GM12878 (cell line): ENCODE measurements at regions not wholly inside any gene's neighbourhood (a gene's known extent, or its start where the extent isn't known, plus 50 kb on each side); places are given as distances from the start of the nearest gene placed in this dataset.
A peak's percentile ranks its signal among the peaks of the same experiment; 100 is the strongest.

Experiments used
- ATAC-seq: fragments of 200-7000 bp; cut with Tn5 transposase; 3 replicates; pipeline ENCODE4 v1.9.1; 2020; ENCODE audit warnings: mild to moderate bottlenecking, moderate library complexity
- BruUV-seq: library from RNA; stranded (reverse); fragments of 400-500 nt; replicated peaks from 2 replicates; lab custom pipeline; 2021; lab: Mats Ljungman, UMichigan
- CTCF ChIA-PET: fragments of 300-600 bp; sonication (Branson Sonifier 250); formaldehyde crosslinking; extraction: SDS; loops from one replicate; lab custom pipeline; 2021; ENCODE audit warnings: inconsistent platforms; lab: Yijun Ruan, JAX
- POLR2A ChIA-PET: fragments of 350-600 bp; formaldehyde crosslinking; extraction: SDS; loops from one replicate; lab custom pipeline; 2021; ENCODE audit warnings: inconsistent platforms; lab: Charles Lee
- RAD21 ChIA-PET: fragments of 300-600 bp; sonication (Branson Sonifier 250); formaldehyde crosslinking; loops from one replicate; lab custom pipeline; 2023; ENCODE audit warnings: antibody characterized with exemption; ENCODE audit not compliant: unreplicated experiment; lab: Charles Lee
- SMC1A ChIA-PET: fragments of 300-600 bp; sonication (Branson Sonifier 250); formaldehyde crosslinking; loops from one replicate; lab custom pipeline; 2023; ENCODE audit not compliant: unreplicated experiment, uncharacterized antibody; lab: Charles Lee
- DNase-seq: peaks from one replicate; pipeline ENCODE4 v3.0.0-alpha.2; 2011; ENCODE audit warnings: low read depth, low spot score
- FAIRE-seq: peaks from 3 replicates; lab custom pipeline; 2011; peaks lifted over from hg19 to GRCh38; lab: Jason Lieb, UNC
- H2AFZ ChIP-seq: 2 replicates; pipeline ENCODE4 v1.6.0; 2011; ENCODE audit warnings: low read depth, low read length, control low read depth; ENCODE audit not compliant: control insufficient read depth
- H3K27ac ChIP-seq: 2 replicates; pipeline ENCODE4 v1.5.1; 2011; ENCODE audit warnings: control low read depth; ENCODE audit not compliant: control insufficient read depth, insufficient read depth
- H3K27me3 ChIP-seq, 2 experiments: replicated peaks in 1 of 2; 2 replicates each; pipeline versions ENCODE4 v1.6.0 to v1.6.1; 2011; ENCODE audit warnings: low read length in 1 of 2; ENCODE audit not compliant: control insufficient read depth in 2 of 2, insufficient read depth in 2 of 2
- H3K36me3 ChIP-seq, 2 experiments: 2 replicates each; pipeline ENCODE4 v1.5.1; 2011; ENCODE audit warnings: low read length in 1 of 2; ENCODE audit not compliant: control insufficient read depth in 2 of 2, insufficient read depth in 2 of 2
- H3K4me1 ChIP-seq: 2 replicates; pipeline ENCODE4 v1.6.1; 2011; ENCODE audit warnings: mild to moderate bottlenecking, low read length, moderate library complexity, mixed read lengths; ENCODE audit not compliant: control insufficient read depth, insufficient read depth
- H3K4me2 ChIP-seq: 2 replicates; pipeline ENCODE4 v1.6.0; 2011; ENCODE audit warnings: control low read depth; ENCODE audit not compliant: control insufficient read depth, insufficient read depth
- H3K4me3 ChIP-seq: fragments of 200-600 bp; sonication (generic); 2 replicates; pipeline ENCODE4 v1.5.1; 2016
- H3K79me2 ChIP-seq: 2 replicates; pipeline ENCODE4 v1.6.0; 2011; ENCODE audit warnings: low read length; ENCODE audit not compliant: control insufficient read depth, insufficient read depth
- H3K9ac ChIP-seq: 2 replicates; pipeline ENCODE4 v1.8.0; 2011; ENCODE audit warnings: low read length, control low read depth, mixed read lengths; ENCODE audit not compliant: control insufficient read depth, insufficient read depth
- H3K9me3 ChIP-seq: replicated peaks from 3 replicates; pipeline ENCODE4 v1.5.1; 2011; ENCODE audit warnings: mild to moderate bottlenecking, low read length; ENCODE audit not compliant: control insufficient read depth, insufficient read depth
- H4K20me1 ChIP-seq: 2 replicates; pipeline ENCODE4 v1.6.0; 2011; ENCODE audit not compliant: control insufficient read depth, insufficient read depth
- BCL11A ChIP-seq: IDR thresholded peaks from 2 replicates; pipeline ENCODE4 v1.6.1; 2011; ENCODE audit warnings: low read depth, low read length
- MTA2 ChIP-seq: fragments of 450-650 bp; IDR thresholded peaks from 2 replicates; pipeline ENCODE4 v1.6.1; 2016; ENCODE audit warnings: low read depth, mild to moderate bottlenecking, moderate library complexity
- NFIC ChIP-seq: IDR thresholded peaks from 2 replicates; pipeline ENCODE4 v1.6.1; 2012; ENCODE audit warnings: low read depth, mild to moderate bottlenecking, inconsistent platforms, low read length, moderate library complexity
- TBL1XR1 ChIP-seq: IDR thresholded peaks from 2 replicates; pipeline ENCODE4 v1.6.1; 2012; ENCODE audit warnings: low read depth, low read length, improper control_type of control experiment
- WGBS: methylation state at CpG from one replicate; pipeline ENCODE4 v1.1.6; 2016; ENCODE audit warnings: low lambda C conversion rate; ENCODE audit not compliant: insufficient replicate concordance, insufficient coverage; ENCODE audit errors: missing lambda C conversion rate; 5-methylcytosine and 5-hydroxymethylcytosine counted together
- in situ Hi-C: fragments of 300-500 bp; cut with MboI; formaldehyde crosslinking; loops from 9 replicates; pipeline ENCODE4 v1.14.3; 2018; ENCODE audit warnings: mixed read lengths
- intact Hi-C: fragments of 100-400 bp; cut with micrococcal nuclease; formaldehyde crosslinking; loops from one replicate; pipeline ENCODE4 v1.14.2; 2022; ENCODE audit not compliant: unreplicated experiment
- TF ChIP-seq, protein P1 (sequence below): fragments of 450-650 bp; IDR thresholded peaks from 2 replicates; pipeline ENCODE4 v1.6.1; 2017; ENCODE audit warnings: mild to moderate bottlenecking, moderate library complexity
- TF ChIP-seq, protein P2 (sequence below): fragments of 450-650 bp; IDR thresholded peaks from 2 replicates; pipeline ENCODE4 v1.6.1; 2017; ENCODE audit warnings: mild to moderate bottlenecking, moderate library complexity
- TF ChIP-seq, protein P3 (sequence below): fragments of 450-650 bp; IDR thresholded peaks from 2 replicates; pipeline ENCODE4 v1.6.1; 2017; ENCODE audit warnings: low read depth, mild to moderate bottlenecking, moderate library complexity

DNA sequence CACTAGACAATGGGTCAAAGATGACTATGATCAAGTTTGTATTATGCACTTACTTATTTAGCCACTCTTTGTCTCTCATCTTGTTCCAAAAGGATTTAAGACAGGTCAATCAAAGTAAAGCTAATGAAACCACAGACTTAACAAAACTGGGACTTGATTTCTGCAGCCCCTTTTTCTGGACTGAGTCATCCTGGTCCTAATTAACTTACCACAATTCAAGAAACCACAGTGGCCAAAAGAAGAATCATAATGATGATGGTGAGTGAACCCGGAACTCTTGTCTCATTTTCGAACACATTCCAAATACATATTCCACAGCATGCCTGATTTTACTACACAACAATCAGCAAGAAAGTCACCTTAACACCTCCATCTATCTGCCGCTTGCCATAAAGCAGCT lies 1333.0 kb downstream of the ROBO1 start:
- no peak overlapping the region for H3K4me3 ChIP-seq
- 18% methylated on average over 3 of the region's 3 CpGs for WGBS
- FAIRE-seq (no peak), ATAC-seq (no peak), DNase-seq (no peak)
- no peak overlapping the region for H3K9ac ChIP-seq
- ChIA-PET POLR2A (no interaction called here), SMC1A (interaction anchor here (0.6 kb wide), 1 partner anchor 73 kb away, joined by 4 read pairs; no protein-coding TSS in a partner anchor), CTCF (no interaction called here), RAD21 (no interaction called here)
- no peaks in the 10 kb centered on the region for H3K4me1 ChIP-seq
- intact Hi-C loops (no loop called here), in situ Hi-C loops (no loop called here)
- H3K79me2 ChIP-seq: no peaks in the 10 kb centered on the region
- H3K27me3 ChIP-seq: no peaks in the 10 kb centered on the region
- no peak overlapping the region for H3K4me2 ChIP-seq
- H3K36me3 ChIP-seq: no peaks in the 10 kb centered on the region
- peak; percentile 75 for TF ChIP-seq MTA2
- TF ChIP-seq TBL1XR1: no peak
- peak; percentile 77; the same call in 1 of the 2 replicates for TF ChIP-seq BCL11A
- H3K9me3 ChIP-seq: no peaks in the 10 kb centered on the region
- H3K27ac ChIP-seq: no peak overlapping the region
- no peaks in the 10 kb centered on the region for H4K20me1 ChIP-seq
- H2AFZ ChIP-seq: no peak overlapping the region
- no TSS peak for BruUV-seq

DNA sequence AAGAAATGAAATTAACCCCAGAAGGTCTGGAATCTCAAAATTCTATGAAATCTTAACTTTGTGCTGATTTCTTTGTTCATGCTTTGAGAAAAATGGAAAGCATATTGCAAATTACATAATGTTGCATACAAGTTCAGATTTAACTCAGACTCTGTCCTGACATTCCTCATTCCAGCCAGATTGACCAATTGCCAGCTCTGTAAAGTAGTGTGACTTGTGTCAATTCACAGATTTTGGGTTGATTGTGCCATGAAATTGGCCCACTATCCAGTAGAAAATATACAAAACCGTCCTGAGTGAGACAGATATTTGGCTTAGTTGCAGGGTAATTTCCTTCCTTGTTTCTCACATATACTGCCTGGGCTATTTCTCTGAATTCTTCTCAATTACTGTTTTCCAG lies 1312.6 kb downstream of the ROBO1 start:
- no peak for FAIRE-seq
- TF ChIP-seq, protein P1, sequence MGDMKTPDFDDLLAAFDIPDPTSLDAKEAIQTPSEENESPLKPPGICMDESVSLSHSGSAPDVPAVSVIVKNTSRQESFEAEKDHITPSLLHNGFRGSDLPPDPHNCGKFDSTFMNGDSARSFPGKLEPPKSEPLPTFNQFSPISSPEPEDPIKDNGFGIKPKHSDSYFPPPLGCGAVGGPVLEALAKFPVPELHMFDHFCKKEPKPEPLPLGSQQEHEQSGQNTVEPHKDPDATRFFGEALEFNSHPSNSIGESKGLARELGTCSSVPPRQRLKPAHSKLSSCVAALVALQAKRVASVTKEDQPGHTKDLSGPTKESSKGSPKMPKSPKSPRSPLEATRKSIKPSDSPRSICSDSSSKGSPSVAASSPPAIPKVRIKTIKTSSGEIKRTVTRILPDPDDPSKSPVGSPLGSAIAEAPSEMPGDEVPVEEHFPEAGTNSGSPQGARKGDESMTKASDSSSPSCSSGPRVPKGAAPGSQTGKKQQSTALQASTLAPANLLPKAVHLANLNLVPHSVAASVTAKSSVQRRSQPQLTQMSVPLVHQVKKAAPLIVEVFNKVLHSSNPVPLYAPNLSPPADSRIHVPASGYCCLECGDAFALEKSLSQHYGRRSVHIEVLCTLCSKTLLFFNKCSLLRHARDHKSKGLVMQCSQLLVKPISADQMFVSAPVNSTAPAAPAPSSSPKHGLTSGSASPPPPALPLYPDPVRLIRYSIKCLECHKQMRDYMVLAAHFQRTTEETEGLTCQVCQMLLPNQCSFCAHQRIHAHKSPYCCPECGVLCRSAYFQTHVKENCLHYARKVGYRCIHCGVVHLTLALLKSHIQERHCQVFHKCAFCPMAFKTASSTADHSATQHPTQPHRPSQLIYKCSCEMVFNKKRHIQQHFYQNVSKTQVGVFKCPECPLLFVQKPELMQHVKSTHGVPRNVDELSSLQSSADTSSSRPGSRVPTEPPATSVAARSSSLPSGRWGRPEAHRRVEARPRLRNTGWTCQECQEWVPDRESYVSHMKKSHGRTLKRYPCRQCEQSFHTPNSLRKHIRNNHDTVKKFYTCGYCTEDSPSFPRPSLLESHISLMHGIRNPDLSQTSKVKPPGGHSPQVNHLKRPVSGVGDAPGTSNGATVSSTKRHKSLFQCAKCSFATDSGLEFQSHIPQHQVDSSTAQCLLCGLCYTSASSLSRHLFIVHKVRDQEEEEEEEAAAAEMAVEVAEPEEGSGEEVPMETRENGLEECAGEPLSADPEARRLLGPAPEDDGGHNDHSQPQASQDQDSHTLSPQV: no peak
- TF ChIP-seq, protein P2, sequence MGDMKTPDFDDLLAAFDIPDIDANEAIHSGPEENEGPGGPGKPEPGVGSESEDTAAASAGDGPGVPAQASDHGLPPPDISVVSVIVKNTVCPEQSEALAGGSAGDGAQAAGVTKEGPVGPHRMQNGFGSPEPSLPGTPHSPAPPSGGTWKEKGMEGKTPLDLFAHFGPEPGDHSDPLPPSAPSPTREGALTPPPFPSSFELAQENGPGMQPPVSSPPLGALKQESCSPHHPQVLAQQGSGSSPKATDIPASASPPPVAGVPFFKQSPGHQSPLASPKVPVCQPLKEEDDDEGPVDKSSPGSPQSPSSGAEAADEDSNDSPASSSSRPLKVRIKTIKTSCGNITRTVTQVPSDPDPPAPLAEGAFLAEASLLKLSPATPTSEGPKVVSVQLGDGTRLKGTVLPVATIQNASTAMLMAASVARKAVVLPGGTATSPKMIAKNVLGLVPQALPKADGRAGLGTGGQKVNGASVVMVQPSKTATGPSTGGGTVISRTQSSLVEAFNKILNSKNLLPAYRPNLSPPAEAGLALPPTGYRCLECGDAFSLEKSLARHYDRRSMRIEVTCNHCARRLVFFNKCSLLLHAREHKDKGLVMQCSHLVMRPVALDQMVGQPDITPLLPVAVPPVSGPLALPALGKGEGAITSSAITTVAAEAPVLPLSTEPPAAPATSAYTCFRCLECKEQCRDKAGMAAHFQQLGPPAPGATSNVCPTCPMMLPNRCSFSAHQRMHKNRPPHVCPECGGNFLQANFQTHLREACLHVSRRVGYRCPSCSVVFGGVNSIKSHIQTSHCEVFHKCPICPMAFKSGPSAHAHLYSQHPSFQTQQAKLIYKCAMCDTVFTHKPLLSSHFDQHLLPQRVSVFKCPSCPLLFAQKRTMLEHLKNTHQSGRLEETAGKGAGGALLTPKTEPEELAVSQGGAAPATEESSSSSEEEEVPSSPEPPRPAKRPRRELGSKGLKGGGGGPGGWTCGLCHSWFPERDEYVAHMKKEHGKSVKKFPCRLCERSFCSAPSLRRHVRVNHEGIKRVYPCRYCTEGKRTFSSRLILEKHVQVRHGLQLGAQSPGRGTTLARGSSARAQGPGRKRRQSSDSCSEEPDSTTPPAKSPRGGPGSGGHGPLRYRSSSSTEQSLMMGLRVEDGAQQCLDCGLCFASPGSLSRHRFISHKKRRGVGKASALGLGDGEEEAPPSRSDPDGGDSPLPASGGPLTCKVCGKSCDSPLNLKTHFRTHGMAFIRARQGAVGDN: no peak
- no peak for TF ChIP-seq NFIC
- TF ChIP-seq, protein P3, sequence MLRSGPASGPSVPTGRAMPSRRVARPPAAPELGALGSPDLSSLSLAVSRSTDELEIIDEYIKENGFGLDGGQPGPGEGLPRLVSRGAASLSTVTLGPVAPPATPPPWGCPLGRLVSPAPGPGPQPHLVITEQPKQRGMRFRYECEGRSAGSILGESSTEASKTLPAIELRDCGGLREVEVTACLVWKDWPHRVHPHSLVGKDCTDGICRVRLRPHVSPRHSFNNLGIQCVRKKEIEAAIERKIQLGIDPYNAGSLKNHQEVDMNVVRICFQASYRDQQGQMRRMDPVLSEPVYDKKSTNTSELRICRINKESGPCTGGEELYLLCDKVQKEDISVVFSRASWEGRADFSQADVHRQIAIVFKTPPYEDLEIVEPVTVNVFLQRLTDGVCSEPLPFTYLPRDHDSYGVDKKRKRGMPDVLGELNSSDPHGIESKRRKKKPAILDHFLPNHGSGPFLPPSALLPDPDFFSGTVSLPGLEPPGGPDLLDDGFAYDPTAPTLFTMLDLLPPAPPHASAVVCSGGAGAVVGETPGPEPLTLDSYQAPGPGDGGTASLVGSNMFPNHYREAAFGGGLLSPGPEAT: no peak

More for the DNA sequence above, 1312.6 kb downstream of the ROBO1 start:
- RAD21 ChIA-PET: no interaction called here
- no peak for DNase-seq
- POLR2A ChIA-PET: no interaction called here
- H3K4me2 ChIP-seq: no peak overlapping the region
- 0% methylated on average over 1 of the region's 1 CpG for WGBS
- no peak overlapping the region for H3K4me3 ChIP-seq
- no peak for ATAC-seq
- CTCF ChIA-PET: no interaction called here
- no peaks in the 10 kb centered on the region for H3K9me3 ChIP-seq
- SMC1A ChIA-PET: no interaction called here
- in situ Hi-C loops: no loop called here
- no peaks in the 10 kb centered on the region for H3K79me2 ChIP-seq
- H3K4me1 ChIP-seq: no peaks in the 10 kb centered on the region
- BruUV-seq: no TSS peak
- no peaks in the 10 kb centered on the region for H3K36me3 ChIP-seq
- intact Hi-C loops: no loop called here
- H4K20me1 ChIP-seq: no peaks in the 10 kb centered on the region
- no peak overlapping the region for H3K9ac ChIP-seq
- H3K27me3 ChIP-seq: no peaks in the 10 kb centered on the region
- no peak overlapping the region for H2AFZ ChIP-seq
- H3K27ac ChIP-seq: no peak overlapping the region
